ENCODE measurements at regions not wholly inside any gene's neighbourhood (a gene's known extent, or its start where the extent isn't known, plus 50 kb on each side); places are given as distances from the start of the nearest gene placed in this dataset.
"Not testable (repeated sequence)": the region's sequence is repeated elsewhere in the genome, so short reads cannot be mapped to it uniquely, and the experiment has no call there.

DNA sequence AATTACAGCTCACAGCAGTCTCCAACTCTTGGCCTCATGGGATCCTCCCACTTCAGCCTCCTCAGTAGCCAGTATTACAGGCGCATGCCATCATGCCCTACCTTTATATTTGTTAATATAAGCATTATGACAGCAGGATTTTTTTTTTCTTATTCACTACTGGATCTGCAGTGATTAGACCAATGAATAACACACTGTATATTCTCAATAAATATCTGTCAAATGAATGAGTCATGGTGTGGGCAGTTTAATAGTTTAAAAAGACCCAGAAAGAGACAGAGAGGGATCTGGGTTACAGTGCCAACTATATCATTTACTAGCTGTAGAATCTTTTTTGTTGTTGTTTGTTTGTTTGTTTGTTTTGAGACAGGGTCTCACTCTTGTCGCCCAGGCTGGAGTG is 62.4 kb upstream of the LTBP1 start:
- Histone ChIP-seq H3K27ac (ENCODE audit: low read depth in 2 of 2, low read length in 1 of 2) (no peak overlapping the region), H3K36me3 (replicated peaks in 1 of 2; ENCODE audit: control insufficient read depth in 1 of 2, insufficient read depth in 2 of 2, low read length in 1 of 2) (no peaks in the 10 kb centered on the region), H3K4me3 (ENCODE audit: low read depth in 2 of 2, low read length in 1 of 2) (no peak overlapping the region), H4K20me1 (ENCODE audit: insufficient read depth) (no peaks in the 10 kb centered on the region), H3K9me2 (no peaks in the 10 kb centered on the region), H3K9ac (no peak overlapping the region), H3K9me3 (no peaks in the 10 kb centered on the region), H3K4me2 (no peak overlapping the region), H3F3A (replicated peaks; ENCODE audit: insufficient read depth) (no peaks in the 10 kb centered on the region), H3K4me1 (ENCODE audit: control insufficient read depth in 1 of 2, insufficient read depth in 2 of 2, low read depth in 1 of 2, low read length in 1 of 2) (no peaks in the 10 kb centered on the region), H2AFZ (ENCODE audit: low read depth) (no peak overlapping the region), H3K79me2 (ENCODE audit: insufficient read depth) (no peaks in the 10 kb centered on the region), H3K27me3 (ENCODE audit: insufficient read depth) (no peaks in the 10 kb centered on the region)
- DNase-seq = no peak
- CTCF ChIA-PET = interaction anchor here (1.0 to 1.9 kb wide), 3 partner anchors 8 to 36 kb away, joined by 3 to 4 read pairs (median 3); no protein-coding TSS in a partner anchor
- TF ChIP-seq EZH2phosphoT487 (IDR thresholded peaks at IDR 0.05; ENCODE audit: borderline replicate concordance, low read depth) = no peak
- TF ChIP-seq TEAD4 (IDR thresholded peaks at IDR 0.05; ENCODE audit: borderline replicate concordance, insufficient read depth) = no peak
- no peak for TF ChIP-seq RFX5 (IDR thresholded peaks at IDR 0.05; ENCODE audit: low read length)
- peak; percentile 54; the same call in 1 of the 2 replicates for TF ChIP-seq TCF12 (IDR thresholded peaks at IDR 0.05)
- no peak for TF ChIP-seq IRF3 (IDR thresholded peaks at IDR 0.05; ENCODE audit: low read depth, low read length)
- no peak for TF ChIP-seq TAF1 (IDR thresholded peaks at IDR 0.05; ENCODE audit: borderline replicate concordance, low read depth, low read length)
- peak; percentile 59 for TF ChIP-seq JUND (IDR thresholded peaks at IDR 0.05)
- TF ChIP-seq FOSL2 (IDR thresholded peaks at IDR 0.05; ENCODE audit: borderline replicate concordance, low read depth) = peak; percentile 49; the same call in 1 of the 2 replicates
- TF ChIP-seq FOXJ3 (CRISPR knock-in tag; IDR thresholded peaks at IDR 0.05) = no peak
- TF ChIP-seq MXI1 (IDR thresholded peaks at IDR 0.05; ENCODE audit: low read depth, low read length) = no peak
- TF ChIP-seq NFIC (IDR thresholded peaks at IDR 0.05; ENCODE audit: borderline replicate concordance) = no peak
- TF ChIP-seq, protein P1, sequence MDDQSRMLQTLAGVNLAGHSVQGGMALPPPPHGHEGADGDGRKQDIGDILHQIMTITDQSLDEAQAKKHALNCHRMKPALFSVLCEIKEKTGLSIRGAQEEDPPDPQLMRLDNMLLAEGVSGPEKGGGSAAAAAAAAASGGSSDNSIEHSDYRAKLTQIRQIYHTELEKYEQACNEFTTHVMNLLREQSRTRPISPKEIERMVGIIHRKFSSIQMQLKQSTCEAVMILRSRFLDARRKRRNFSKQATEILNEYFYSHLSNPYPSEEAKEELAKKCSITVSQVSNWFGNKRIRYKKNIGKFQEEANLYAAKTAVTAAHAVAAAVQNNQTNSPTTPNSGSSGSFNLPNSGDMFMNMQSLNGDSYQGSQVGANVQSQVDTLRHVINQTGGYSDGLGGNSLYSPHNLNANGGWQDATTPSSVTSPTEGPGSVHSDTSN (IDR thresholded peaks at IDR 0.05) = peak; percentile 58
- POLR2A ChIA-PET = no interaction called here
- 39% methylated on average over 2 of the region's 2 CpGs for WGBS (ENCODE audit: low lambda C conversion rate)

DNA sequence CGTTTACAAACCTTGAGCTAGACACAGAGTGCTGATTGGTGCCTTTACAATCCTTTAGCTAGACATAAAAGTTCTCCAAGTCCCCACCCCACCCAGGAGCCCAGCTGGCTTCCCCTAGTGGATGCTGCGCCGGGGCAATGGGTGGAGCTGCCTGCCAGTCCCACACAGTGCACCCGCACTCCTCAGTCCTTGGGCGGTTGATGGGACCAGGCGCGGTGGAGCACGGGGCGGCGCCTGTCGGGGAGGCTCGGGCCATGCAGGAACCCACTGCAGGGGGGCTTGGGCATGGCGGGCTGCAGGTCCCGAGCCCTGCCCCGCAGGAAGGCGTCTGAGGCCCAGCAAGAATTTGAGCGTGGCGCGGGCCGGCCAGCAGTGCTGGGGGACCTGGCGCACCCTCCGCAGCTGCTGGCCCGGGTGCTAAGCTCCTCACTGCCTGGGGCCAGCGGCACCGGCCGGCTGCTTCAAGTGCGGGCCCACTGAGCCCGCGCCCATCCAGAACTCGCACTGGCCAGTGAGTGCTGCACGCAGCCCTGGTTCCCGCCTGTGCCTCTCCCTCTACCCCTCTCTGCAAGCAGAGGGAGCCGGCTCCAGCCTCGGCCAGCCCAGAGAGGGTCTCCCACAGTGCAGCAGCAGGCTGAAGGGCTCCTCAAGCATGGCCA is 60.2 kb upstream of the LTBP1 start:
- H3K4me3 ChIP-seq (ENCODE audit: low read depth in 2 of 2, low read length in 1 of 2); H3K9ac ChIP-seq; POLR2A ChIA-PET; DNase-seq; H3K27me3 ChIP-seq (ENCODE audit: insufficient read depth); H3K79me2 ChIP-seq (ENCODE audit: insufficient read depth); H3K9me2 ChIP-seq; H3K27ac ChIP-seq (ENCODE audit: low read depth in 2 of 2, low read length in 1 of 2); H4K20me1 ChIP-seq (ENCODE audit: insufficient read depth); H2AFZ ChIP-seq (ENCODE audit: low read depth); H3K9me3 ChIP-seq; H3K4me1 ChIP-seq (ENCODE audit: control insufficient read depth in 1 of 2, insufficient read depth in 2 of 2, low read depth in 1 of 2, low read length in 1 of 2); H3K4me2 ChIP-seq; H3K36me3 ChIP-seq (replicated peaks in 1 of 2; ENCODE audit: control insufficient read depth in 1 of 2, insufficient read depth in 2 of 2, low read length in 1 of 2); H3F3A ChIP-seq (replicated peaks; ENCODE audit: insufficient read depth): not testable (repeated sequence)
- WGBS (ENCODE audit: low lambda C conversion rate) = 82% methylated on average over 20 of the region's 34 CpGs
- CTCF ChIA-PET = interaction anchor here (0.9 to 1.0 kb wide), 2 partner anchors 9 to 58 kb away, joined by 3 read pairs; no protein-coding TSS in a partner anchor
